ENCODE measurements at regions not wholly inside any gene's neighbourhood (a gene's known extent, or its start where the extent isn't known, plus 50 kb on each side); places are given as distances from the start of the nearest gene placed in this dataset.
"Not testable (repeated sequence)": the region's sequence is repeated elsewhere in the genome, so short reads cannot be mapped to it uniquely, and the experiment has no call there.

- DNase-seq, result no peak
Observed at GRCh38 chr7:94111009-94111408, 106.9 kb upstream of the BET1 start.

GRCh38 chr7:94115316-94115715, 111.2 kb upstream of the BET1 start:
- no peak for DNase-seq

GRCh38 chr7:94123136-94123535, 119.0 kb upstream of the BET1 start:
- DNase-seq, result no peak

- no peak for DNase-seq
Observed at GRCh38 chr7:94127026-94127425, 122.9 kb upstream of the BET1 start.

- DNase-seq, result no peak
Observed at GRCh38 chr7:94128072-94128471, 123.9 kb upstream of the BET1 start.

GRCh38 chr7:94129443-94130140, 125.4 kb upstream of the BET1 start:
- DNase-seq, result peak; percentile 41

GRCh38 chr7:94130716-94131115, 126.6 kb upstream of the BET1 start:
- DNase-seq, result no peak

GRCh38 chr7:94133460-94133859, 129.3 kb upstream of the BET1 start:
- DNase-seq, result no peak

- DNase-seq, result no peak
Observed at GRCh38 chr7:94135180-94135579, 131.0 kb upstream of the BET1 start.

GRCh38 chr7:94142281-94142680, 138.1 kb upstream of the BET1 start:
- no peak for DNase-seq

- no peak for DNase-seq
Observed at GRCh38 chr7:94145602-94146001, 141.4 kb upstream of the BET1 start.

GRCh38 chr7:94146408-94146807, 142.3 kb upstream of the BET1 start:
- DNase-seq, result no peak

GRCh38 chr7:94149789-94150545, 145.8 kb upstream of the BET1 start:
- DNase-seq, result no peak

GRCh38 chr7:94154182-94154581, 150.0 kb upstream of the BET1 start:
- no peak for DNase-seq

- no peak for DNase-seq
Observed at GRCh38 chr7:94154858-94155257, 150.7 kb upstream of the BET1 start.

GRCh38 chr7:94157659-94158306, 153.6 kb upstream of the BET1 start:
- not testable (repeated sequence) for DNase-seq

- DNase-seq, result no peak
Observed at GRCh38 chr7:94160719-94161435, 156.7 kb upstream of the BET1 start.

- no peak for DNase-seq
Observed at GRCh38 chr7:94161476-94161875, 157.3 kb upstream of the BET1 start.

- no peak for DNase-seq
Observed at GRCh38 chr7:94169682-94170081, 165.5 kb upstream of the BET1 start.

GRCh38 chr7:94170836-94171235, 166.7 kb upstream of the BET1 start:
- no peak for DNase-seq

GRCh38 chr7:94173436-94173835, 169.3 kb upstream of the BET1 start:
- DNase-seq, result no peak

GRCh38 chr7:94174375-94174774, 170.2 kb upstream of the BET1 start:
- no peak for DNase-seq

GRCh38 chr7:94174956-94175355, 170.8 kb upstream of the BET1 start:
- DNase-seq, result no peak
